ENCODE measurements at regions not wholly inside any gene's neighbourhood (a gene's known extent, or its start where the extent isn't known, plus 50 kb on each side); places are given as distances from the start of the nearest gene placed in this dataset.

DNA sequence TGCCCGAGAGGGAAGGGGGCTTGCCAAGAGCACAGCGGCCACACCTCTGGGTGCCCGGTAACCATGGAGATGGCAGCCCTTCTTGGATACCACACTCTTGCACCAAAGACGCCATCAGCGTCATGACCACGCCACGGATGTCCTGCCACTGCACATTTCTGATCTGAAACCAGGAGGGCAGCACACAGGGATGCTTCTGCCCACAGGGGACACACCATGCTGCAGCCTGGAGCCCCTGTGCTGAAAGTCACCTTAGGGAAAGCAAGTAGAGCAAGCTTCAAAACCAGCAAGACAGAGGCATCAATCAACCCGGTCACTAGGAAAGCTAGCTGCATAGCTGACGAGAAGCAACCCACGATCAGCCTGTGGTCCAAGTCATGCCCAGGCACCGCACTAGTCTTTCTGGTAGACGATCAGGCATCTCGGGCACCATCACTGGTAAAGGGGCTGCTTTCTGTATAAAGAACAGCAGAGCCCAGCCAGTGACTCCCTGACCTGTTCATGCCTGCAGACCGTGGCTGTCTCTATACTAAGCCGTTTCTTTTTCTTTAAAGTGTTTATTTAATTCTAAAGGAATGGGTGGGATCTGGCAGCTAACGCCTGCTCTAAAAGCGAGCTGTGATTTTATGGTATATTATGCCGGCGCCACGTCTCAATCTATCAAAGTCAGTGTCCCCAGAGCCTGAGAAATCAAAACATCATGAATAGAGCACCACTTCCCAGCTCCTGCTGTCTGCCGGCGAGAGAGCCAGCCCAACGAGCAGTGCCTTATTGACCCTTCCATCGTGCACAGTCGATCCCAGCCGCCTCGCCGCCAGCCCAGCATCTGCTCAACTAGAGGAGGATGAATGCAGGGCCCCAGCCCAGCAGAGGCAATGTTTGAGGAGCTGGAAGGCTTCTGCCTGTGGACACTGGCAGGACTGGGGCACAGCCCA, 244.7 kb downstream of the RBFOX3 start:
- DNase-seq = no peak

DNA sequence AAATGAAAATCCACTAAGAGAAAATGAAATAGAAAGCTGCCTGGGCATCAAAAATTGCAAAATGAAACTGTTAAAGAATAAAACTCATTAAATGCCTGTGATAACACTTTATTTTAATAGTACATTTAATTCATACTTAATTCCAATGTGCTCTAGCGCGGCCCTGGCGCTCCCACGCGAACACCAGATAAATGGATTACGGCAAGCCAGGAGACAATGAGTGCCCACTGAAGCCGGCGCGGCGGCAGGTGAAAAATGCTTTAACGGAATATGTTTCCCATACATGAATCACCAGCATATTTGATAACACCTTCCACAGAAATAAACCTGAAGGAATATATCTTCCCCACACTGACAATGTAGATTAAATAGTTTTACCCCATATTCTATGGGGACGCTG, 245.5 kb downstream of the RBFOX3 start:
- DNase-seq = no peak

- no peak for DNase-seq
These were observed 246.3 kb downstream of the RBFOX3 start for GRCh38 chr17:79364315-79365094.

DNA sequence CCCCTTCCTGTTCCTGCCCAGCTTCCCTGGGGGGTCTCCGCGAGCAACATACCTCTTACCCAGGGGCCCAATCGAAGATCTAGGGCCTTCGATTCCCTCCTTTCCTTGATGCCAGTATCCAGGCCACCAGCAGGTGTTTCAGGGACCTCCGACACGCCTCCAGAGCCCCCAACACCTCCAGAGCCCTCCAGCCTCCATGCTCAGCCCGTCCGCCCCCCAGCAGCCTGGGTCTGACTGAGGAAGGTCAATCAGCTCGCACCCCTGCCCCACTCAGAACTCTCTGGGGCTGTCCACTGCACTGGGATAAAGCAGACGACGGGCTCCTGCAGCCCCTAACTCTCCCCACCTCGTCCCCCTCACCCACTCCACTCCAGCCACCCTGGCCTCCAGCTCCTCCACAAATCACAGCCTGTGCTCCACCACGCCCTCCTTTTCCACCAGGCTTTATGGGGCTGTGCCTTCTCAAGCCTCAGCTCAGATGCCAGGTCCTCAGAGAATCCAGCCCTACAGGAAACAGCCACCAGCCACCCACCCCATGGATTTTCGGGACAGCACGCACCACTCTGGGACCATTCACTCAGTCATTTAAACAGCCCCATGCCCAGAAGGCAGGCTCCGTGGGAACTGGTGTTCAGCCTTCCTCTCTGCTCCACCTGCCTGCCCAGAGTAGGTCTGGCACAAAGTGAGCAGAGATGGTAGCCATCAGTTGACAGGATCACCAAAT, 247.1 kb downstream of the RBFOX3 start:
- DNase-seq = no peak

DNA sequence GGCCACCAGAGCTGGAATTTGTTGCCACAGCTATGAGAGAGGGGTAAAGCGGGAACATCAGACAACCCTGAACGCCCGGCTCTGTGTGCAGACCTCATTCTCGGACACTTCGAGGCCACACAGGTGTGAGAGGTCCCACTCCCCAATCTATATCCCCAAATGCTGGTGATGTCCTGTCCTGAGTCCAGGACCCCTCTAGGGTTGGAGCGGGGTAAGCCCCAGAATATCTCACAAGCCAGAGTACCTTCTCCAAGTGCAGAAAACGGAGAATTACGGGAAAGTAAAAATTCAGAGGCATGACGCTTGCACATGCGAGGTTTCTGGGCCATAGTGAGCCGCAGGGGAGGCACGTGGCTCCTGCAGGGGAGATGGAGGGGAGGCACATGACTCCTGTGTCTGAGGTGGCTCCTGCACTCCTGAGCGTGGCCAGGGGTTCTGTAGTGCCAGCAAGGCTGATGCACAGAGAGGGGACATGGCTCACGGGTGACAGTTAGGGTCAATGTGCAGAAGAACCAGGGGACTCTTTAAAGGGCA, 248.0 kb downstream of the RBFOX3 start:
- DNase-seq = no peak

- no peak for DNase-seq
These were observed 248.7 kb downstream of the RBFOX3 start for GRCh38 chr17:79361873-79362771.

DNA sequence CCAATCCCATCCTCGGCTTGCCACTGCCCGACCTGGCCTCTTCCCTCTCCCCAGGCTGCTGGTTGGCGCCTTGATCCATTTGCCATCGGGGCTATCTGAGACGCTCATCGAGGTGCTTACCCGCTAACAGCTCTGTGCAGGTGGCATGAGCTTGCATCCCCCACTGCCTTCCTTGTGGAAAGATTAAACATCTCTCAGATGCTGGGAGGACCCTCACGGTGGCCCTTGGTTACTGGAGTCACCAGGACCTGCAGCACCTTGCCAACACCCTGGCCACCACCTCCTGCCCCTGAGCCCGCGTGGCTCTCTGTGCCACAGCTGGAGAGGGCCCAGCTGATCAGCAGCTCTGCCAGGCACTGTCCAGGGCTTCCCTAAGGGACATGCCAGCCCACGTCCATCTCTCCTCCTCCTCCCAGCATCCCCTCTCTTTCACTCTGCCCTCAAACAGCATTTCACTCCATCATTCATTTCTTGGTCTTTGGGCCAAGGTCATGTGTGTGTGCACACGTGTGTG, 249.6 kb downstream of the RBFOX3 start:
- DNase-seq = no peak

DNA sequence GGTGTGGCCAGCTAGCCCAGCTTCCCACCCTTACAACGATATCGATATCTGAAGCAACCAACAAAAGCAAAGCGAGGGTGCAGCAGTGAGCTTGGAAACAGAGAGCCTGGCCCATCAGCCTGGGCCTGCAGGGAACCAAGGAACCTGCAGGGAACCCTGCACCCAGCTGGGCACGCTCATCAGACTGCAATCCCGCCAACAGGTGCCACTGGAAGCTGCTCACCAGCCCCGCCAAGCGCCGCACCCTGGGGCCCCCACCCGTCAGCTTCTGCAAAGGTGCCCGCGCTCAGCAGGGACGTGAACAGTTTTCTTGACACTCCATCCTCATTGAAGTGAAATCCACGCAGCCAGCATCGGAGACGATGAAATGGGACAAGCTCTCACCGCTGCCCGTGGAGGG, 250.7 kb downstream of the RBFOX3 start:
- no peak for DNase-seq

- no peak for DNase-seq
These were observed 253.9 kb downstream of the RBFOX3 start for GRCh38 chr17:79356839-79357447.

- DNase-seq = no peak
These were observed 255.7 kb downstream of the RBFOX3 start for GRCh38 chr17:79355165-79355564.

- DNase-seq = no peak
These were observed 256.6 kb downstream of the RBFOX3 start for GRCh38 chr17:79354173-79354820.

GRCh38 chr17:79353548-79353947, 257.3 kb downstream of the RBFOX3 start:
- DNase-seq = no peak

DNA sequence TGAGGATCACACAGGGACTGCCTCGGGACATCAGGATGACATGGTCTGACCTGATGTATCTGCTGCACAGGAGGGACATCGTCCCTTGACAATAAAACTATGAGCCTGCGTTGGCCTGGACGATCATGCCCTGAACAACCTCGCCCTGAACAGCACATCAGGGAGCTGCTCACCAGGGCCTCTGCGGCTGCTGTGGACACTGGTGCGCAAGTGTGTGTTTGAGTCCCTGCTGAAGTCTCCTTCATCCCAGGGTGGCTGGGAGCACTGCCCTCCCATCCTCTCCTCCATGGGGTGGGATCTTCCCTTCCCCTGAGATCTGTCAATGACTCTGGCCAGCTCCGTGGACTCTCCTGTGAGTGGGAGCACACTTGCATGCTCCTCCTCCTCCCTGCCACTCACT, 257.8 kb downstream of the RBFOX3 start:
- no peak for DNase-seq

DNA sequence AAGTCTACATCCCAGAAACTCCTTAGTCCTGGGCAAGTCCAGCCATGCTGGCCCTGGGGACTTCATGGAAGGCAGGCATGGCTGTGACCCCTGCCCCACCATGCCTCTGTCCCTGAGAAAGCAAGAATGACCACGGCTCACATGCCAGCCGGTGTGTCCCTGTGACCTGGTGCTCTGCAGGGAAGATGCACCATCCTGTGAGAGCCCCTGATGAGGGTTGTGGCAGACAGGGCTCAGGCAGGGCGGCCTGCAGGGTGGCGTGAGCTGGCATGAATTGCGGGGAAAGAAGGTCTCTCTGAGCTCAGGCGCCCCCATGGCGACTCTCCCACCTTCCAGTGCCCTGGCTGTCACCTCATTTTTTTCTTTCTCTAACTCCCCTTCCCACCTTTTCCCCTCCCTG, 260.3 kb downstream of the RBFOX3 start:
- no peak for DNase-seq

GRCh38 chr17:79349506-79350400, 261.1 kb downstream of the RBFOX3 start:
- no peak for DNase-seq

- no peak for DNase-seq
These were observed 267.8 kb downstream of the ENGASE start for GRCh38 chr17:79342376-79342775.

- no peak for DNase-seq
These were observed 267.2 kb downstream of the ENGASE start for GRCh38 chr17:79341816-79342215.

- DNase-seq = no peak
These were observed 266.7 kb downstream of the ENGASE start for GRCh38 chr17:79341222-79341780.
